Neutrophil (primary cell): ENCODE measurements at regions not wholly inside any gene's neighbourhood (a gene's known extent, or its start where the extent isn't known, plus 50 kb on each side); places are given as distances from the start of the nearest gene placed in this dataset.

ENCODE experiments used
- H3K27ac ChIP-seq: fragments of 200-600 bp; sonication (generic); 2 replicates; pipeline ENCODE4 v1.5.1; 2016; ENCODE audit warnings: mild to moderate bottlenecking, moderate library complexity
- H3K27me3 ChIP-seq: fragments of 200-600 bp; sonication (generic); 2 replicates; pipeline ENCODE4 v1.6.0; 2016; ENCODE audit warnings: mild to moderate bottlenecking
- H3K36me3 ChIP-seq: fragments of 200-600 bp; sonication (generic); 2 replicates; pipeline ENCODE4 v1.5.1; 2017
- H3K4me1 ChIP-seq, 2 experiments: fragments of 200-600 bp in 1 of 2; sonication (generic) in 1 of 2; 1 replicate in 1 of 2; 2 replicates in 1 of 2; pipeline versions ENCODE4 v1.5.1 to v1.6.1; 2013 to 2016; ENCODE audit warnings: low read depth in 1 of 2, low read length in 1 of 2, mild to moderate bottlenecking in 1 of 2, moderate library complexity in 1 of 2; ENCODE audit not compliant: control insufficient read depth in 1 of 2, insufficient read depth in 1 of 2
- H3K4me3 ChIP-seq, 2 experiments: fragments of 200-600 bp in 1 of 2; sonication (generic) in 1 of 2; 1 replicate in 1 of 2; 2 replicates in 1 of 2; pipeline ENCODE4 v1.5.1; 2013 to 2016; ENCODE audit warnings: low read depth in 1 of 2, low read length in 1 of 2, mild to moderate bottlenecking in 1 of 2, moderate library complexity in 1 of 2
- H3K9me3 ChIP-seq: fragments of 200-600 bp; sonication (generic); 2 replicates; pipeline ENCODE4 v1.5.1; 2016
- TF ChIP-seq, protein P1 (sequence below): fragments of 200-600 bp; sonication (generic); IDR thresholded peaks from 2 replicates; pipeline ENCODE4 v1.5.1; 2016; ENCODE audit warnings: antibody characterized with exemption

DNA sequence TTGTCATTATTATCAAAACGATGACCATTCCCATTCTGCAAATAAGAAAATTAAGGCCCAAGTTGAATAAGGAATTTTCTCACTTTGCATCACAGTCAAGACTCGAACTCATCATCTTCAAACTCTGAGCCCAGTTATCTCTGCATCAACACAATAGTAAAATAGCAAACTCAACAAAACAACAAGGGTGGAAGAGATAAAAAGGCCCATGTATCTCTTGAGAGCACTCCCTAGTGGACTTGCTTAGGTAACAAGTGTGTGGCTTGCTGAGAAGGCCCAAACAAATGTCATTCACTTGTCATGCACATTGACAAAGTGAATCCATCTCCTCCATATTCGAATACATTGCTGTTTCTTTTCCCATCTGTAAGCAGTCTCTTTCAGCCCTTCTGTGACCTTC is 412.0 kb upstream of the MAF start:
- no peak overlapping the region for H3K4me3 ChIP-seq
- no peaks in the 10 kb centered on the region for H3K36me3 ChIP-seq
- no peak overlapping the region for H3K27ac ChIP-seq
- no peaks in the 10 kb centered on the region for H3K27me3 ChIP-seq
- H3K9me3 ChIP-seq, result no peaks in the 10 kb centered on the region
- TF ChIP-seq, protein P1, sequence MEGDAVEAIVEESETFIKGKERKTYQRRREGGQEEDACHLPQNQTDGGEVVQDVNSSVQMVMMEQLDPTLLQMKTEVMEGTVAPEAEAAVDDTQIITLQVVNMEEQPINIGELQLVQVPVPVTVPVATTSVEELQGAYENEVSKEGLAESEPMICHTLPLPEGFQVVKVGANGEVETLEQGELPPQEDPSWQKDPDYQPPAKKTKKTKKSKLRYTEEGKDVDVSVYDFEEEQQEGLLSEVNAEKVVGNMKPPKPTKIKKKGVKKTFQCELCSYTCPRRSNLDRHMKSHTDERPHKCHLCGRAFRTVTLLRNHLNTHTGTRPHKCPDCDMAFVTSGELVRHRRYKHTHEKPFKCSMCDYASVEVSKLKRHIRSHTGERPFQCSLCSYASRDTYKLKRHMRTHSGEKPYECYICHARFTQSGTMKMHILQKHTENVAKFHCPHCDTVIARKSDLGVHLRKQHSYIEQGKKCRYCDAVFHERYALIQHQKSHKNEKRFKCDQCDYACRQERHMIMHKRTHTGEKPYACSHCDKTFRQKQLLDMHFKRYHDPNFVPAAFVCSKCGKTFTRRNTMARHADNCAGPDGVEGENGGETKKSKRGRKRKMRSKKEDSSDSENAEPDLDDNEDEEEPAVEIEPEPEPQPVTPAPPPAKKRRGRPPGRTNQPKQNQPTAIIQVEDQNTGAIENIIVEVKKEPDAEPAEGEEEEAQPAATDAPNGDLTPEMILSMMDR, result no peak
- no peaks in the 10 kb centered on the region for H3K4me1 ChIP-seq

GRCh38 chr16:80009971-80010659 is 409.6 kb upstream of the MAF start:
- no peaks in the 10 kb centered on the region for H3K36me3 ChIP-seq
- no peaks in the 10 kb centered on the region for H3K4me1 ChIP-seq
- no peaks in the 10 kb centered on the region for H3K27me3 ChIP-seq
- H3K9me3 ChIP-seq, result no peaks in the 10 kb centered on the region
- TF ChIP-seq, protein P1, result no peak
- no peak overlapping the region for H3K27ac ChIP-seq
- H3K4me3 ChIP-seq, result no peak overlapping the region

- no peaks in the 10 kb centered on the region for H3K36me3 ChIP-seq
- H3K27me3 ChIP-seq, result no peaks in the 10 kb centered on the region
- H3K4me1 ChIP-seq, result no peaks in the 10 kb centered on the region
- H3K9me3 ChIP-seq, result peaks cover 3% of the 10 kb centered on the region
- no peak overlapping the region for H3K4me3 ChIP-seq
- no peak overlapping the region for H3K27ac ChIP-seq
- TF ChIP-seq, protein P1, result no peak
Measured at GRCh38 chr16:80008857-80009256, 408.3 kb upstream of the MAF start.

DNA sequence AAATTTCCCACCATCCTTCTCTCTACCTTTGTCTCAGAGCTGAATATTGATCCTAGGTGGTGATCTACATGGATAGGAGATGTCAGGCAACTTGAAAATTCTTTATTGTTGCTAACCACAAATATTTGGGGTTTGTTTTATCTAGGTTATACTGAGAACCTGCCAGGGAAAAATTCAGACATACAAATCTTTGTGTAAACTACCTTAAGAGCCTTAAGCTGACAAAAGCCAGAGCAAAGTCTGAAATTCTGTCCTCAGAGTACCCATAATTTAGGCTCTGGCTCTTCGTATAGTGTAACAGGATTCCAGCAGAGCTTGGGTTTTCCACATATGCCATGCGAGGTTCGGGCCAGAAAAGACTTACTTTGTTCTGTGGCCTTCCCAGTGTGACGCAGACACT is 406.7 kb upstream of the MAF start:
- TF ChIP-seq, protein P1, result no peak
- H3K4me3 ChIP-seq, result no peak overlapping the region
- H3K27ac ChIP-seq, result no peak overlapping the region
- no peaks in the 10 kb centered on the region for H3K4me1 ChIP-seq
- H3K36me3 ChIP-seq, result no peaks in the 10 kb centered on the region
- H3K27me3 ChIP-seq, result no peaks in the 10 kb centered on the region
- peaks cover 5% of the 10 kb centered on the region for H3K9me3 ChIP-seq

DNA sequence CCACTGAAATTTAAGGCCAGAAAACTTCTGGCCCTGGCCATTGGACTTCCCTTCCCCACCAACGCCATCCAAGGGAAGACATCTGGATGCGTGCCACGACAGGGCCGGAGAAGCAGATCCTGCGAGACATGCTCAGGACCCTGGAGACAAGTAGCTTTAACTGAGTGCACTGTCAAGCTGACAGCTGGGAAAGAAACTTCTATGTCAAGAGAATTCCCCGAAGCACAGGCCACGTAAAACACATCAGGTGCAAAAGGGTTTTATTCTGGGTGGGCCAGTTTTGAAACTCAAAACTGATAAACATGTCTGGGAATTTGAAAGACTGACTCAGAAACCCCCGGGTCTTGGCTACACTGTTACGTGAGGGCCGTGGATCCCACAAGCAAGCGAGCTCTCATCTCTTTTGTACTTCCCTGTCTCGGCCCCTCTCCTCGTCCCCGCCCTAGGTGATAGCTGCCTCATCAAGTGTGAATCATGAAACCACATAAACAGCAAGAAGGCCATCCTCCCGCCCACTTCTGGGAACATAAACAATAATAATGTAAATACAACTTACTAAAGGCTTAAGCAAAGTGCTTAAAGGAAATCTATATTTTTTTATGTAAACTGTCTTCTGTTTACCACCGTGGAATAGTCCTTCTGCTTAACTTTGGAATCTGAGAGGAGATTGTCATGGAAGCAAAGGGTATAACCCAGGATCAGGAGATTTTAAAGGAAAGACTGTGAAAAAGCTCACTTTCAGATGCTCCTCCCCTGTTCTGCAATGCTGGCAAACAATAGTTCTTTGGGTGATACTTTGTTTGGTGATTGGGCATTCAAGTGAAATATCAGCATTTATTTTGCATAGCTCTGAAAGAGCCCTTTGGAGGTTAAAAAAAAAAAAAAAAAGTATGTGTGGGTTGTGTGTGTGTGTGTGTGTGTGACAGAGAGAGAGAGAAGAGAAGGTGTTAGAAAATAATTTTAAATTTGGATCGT is 406.0 kb upstream of the MAF start:
- H3K36me3 ChIP-seq, result no peaks in the 10 kb centered on the region
- H3K4me1 ChIP-seq, result no peaks in the 10 kb centered on the region
- TF ChIP-seq, protein P1, result no peak
- H3K27me3 ChIP-seq, result no peaks in the 10 kb centered on the region
- H3K4me3 ChIP-seq, result no peak overlapping the region
- H3K27ac ChIP-seq, result no peak overlapping the region
- H3K9me3 ChIP-seq, result peaks cover 5% of the 10 kb centered on the region
